ENCODE measurements at regions not wholly inside any gene's neighbourhood (a gene's known extent, or its start where the extent isn't known, plus 50 kb on each side); places are given as distances from the start of the nearest gene placed in this dataset.

DNA sequence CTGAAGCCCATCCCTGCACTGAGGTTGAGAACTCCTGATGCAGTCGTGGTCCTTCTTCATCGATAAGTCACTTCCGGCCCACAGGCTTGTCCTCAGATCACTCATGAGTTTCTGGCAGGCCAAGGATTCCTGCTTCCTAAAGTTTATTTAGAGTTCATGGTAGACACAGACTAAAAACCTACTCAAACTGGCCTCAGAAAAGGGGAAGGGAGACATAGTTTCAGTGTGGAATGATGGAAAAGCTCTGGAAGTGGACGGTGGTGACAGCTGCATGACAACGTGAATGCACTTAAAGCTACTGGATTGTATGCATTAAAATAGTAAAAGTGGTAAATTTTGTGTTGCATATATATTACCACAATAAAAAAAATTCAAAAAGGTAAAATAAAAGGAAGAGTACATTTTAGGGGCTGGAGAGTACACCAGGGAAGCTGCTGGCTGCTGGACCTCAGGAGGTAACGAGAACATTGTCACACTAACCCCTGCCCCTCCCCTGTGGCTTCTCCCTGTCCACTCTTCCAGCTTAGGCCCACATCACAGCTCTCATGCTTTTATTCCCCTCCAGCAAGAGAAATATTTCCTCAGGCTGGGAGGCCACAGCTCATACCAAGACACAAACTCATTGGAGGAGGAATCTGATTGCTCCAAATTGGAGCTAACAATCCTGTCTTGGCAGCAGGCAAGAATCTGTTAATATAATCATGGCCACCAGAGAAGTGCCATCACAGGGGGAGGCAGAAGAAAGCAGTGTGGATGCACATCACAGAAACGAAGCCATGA, 741.0 kb downstream of the UQCRFS1 start:
- TF ChIP-seq, protein P1, sequence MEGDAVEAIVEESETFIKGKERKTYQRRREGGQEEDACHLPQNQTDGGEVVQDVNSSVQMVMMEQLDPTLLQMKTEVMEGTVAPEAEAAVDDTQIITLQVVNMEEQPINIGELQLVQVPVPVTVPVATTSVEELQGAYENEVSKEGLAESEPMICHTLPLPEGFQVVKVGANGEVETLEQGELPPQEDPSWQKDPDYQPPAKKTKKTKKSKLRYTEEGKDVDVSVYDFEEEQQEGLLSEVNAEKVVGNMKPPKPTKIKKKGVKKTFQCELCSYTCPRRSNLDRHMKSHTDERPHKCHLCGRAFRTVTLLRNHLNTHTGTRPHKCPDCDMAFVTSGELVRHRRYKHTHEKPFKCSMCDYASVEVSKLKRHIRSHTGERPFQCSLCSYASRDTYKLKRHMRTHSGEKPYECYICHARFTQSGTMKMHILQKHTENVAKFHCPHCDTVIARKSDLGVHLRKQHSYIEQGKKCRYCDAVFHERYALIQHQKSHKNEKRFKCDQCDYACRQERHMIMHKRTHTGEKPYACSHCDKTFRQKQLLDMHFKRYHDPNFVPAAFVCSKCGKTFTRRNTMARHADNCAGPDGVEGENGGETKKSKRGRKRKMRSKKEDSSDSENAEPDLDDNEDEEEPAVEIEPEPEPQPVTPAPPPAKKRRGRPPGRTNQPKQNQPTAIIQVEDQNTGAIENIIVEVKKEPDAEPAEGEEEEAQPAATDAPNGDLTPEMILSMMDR (IDR thresholded peaks at IDR 0.05), result no peak
- no peak for TF ChIP-seq POLR2A (IDR thresholded peaks at IDR 0.05)

Measured in vagina (tissue), 2 donors.